NOMO-1 (cell line): ENCODE measurements at regions not wholly inside any gene's neighbourhood (a gene's known extent, or its start where the extent isn't known, plus 50 kb on each side); places are given as distances from the start of the nearest gene placed in this dataset.
"Not testable (repeated sequence)": the region's sequence is repeated elsewhere in the genome, so short reads cannot be mapped to it uniquely, and the experiment has no call there.

Source experiments
- DNase-seq, 2 experiments: peaks; one replicate each; lab custom pipeline; 2025; ENCODE audit not compliant: unreplicated experiment in 2 of 2; lab: John Stamatoyannopoulos, UW

GRCh38 chr7:119964065-119964464 is 308.9 kb upstream of the KCND2 start:
- DNase-seq: no peak

- no peak for DNase-seq
These were observed 308.0 kb upstream of the KCND2 start for GRCh38 chr7:119964788-119965542.

- no peak for DNase-seq
These were observed 305.8 kb upstream of the KCND2 start for GRCh38 chr7:119967221-119967620.

- not testable (repeated sequence) for DNase-seq
These were observed 304.6 kb upstream of the KCND2 start for GRCh38 chr7:119968411-119968810.

- no peak for DNase-seq
These were observed 303.9 kb upstream of the KCND2 start for GRCh38 chr7:119969054-119969453.

GRCh38 chr7:119969763-119970162 is 303.2 kb upstream of the KCND2 start:
- no peak for DNase-seq

- no peak for DNase-seq
These were observed 298.0 kb upstream of the KCND2 start for GRCh38 chr7:119974972-119975371.

GRCh38 chr7:119982884-119983283 is 290.1 kb upstream of the KCND2 start:
- no peak for DNase-seq

- DNase-seq: no peak
These were observed 289.5 kb upstream of the KCND2 start for GRCh38 chr7:119983468-119983867.

- no peak for DNase-seq
These were observed 288.7 kb upstream of the KCND2 start for GRCh38 chr7:119984247-119984646.

- DNase-seq: no peak
These were observed 284.6 kb upstream of the KCND2 start for GRCh38 chr7:119988401-119988800.

- DNase-seq: no peak
These were observed 278.0 kb upstream of the KCND2 start for GRCh38 chr7:119994928-119995327.

- no peak for DNase-seq
These were observed 276.3 kb upstream of the KCND2 start for GRCh38 chr7:119996634-119997033.

- no peak for DNase-seq
These were observed 273.1 kb upstream of the KCND2 start for GRCh38 chr7:119999738-120000475.

- no peak for DNase-seq
These were observed 267.3 kb upstream of the KCND2 start for GRCh38 chr7:120005720-120006119.

- DNase-seq: not testable (repeated sequence)
These were observed 258.7 kb upstream of the KCND2 start for GRCh38 chr7:120014301-120014700.

- DNase-seq: no peak
These were observed 258.0 kb upstream of the KCND2 start for GRCh38 chr7:120014925-120015465.

- no peak for DNase-seq
These were observed 251.9 kb upstream of the KCND2 start for GRCh38 chr7:120021085-120021484.

GRCh38 chr7:120023494-120024167 is 249.3 kb upstream of the KCND2 start:
- DNase-seq: no peak

- DNase-seq: no peak
These were observed 244.3 kb upstream of the KCND2 start for GRCh38 chr7:120028636-120029035.

- no peak for DNase-seq
These were observed 242.1 kb upstream of the KCND2 start for GRCh38 chr7:120030876-120031275.
